Kidney capillary endothelial cell (primary cell): ENCODE measurements at regions not wholly inside any gene's neighbourhood (a gene's known extent, or its start where the extent isn't known, plus 50 kb on each side); places are given as distances from the start of the nearest gene placed in this dataset.

Experiments
- DNase-seq: peaks from one replicate; pipeline ENCODE4 v3.0.0-alpha.2; 2018; ENCODE audit warnings: low spot score

- DNase-seq: no peak
Observed at GRCh38 chr4:108365551-108365950, 196.8 kb upstream of the LEF1 start.

GRCh38 chr4:108361886-108362285 is 193.2 kb upstream of the LEF1 start:
- DNase-seq: no peak

- no peak for DNase-seq
Observed at GRCh38 chr4:108361446-108361820, 192.7 kb upstream of the LEF1 start.

- DNase-seq: no peak
Observed at GRCh38 chr4:108360754-108361445, 192.2 kb upstream of the LEF1 start.

- DNase-seq: no peak
Observed at GRCh38 chr4:108359986-108360681, 191.4 kb upstream of the LEF1 start.

- no peak for DNase-seq
Observed at GRCh38 chr4:108359130-108359985, 190.6 kb upstream of the LEF1 start.

GRCh38 chr4:108355902-108356535 is 187.3 kb upstream of the LEF1 start:
- DNase-seq: no peak

- no peak for DNase-seq
Observed at GRCh38 chr4:108355186-108355901, 186.6 kb upstream of the LEF1 start.

GRCh38 chr4:108352664-108353308 is 184.1 kb upstream of the LEF1 start:
- DNase-seq: no peak

GRCh38 chr4:108351791-108352190 is 183.1 kb upstream of the LEF1 start:
- DNase-seq: no peak

GRCh38 chr4:108350332-108350731 is 181.6 kb upstream of the LEF1 start:
- DNase-seq: no peak

- no peak for DNase-seq
Observed at GRCh38 chr4:108346818-108347210, 178.1 kb upstream of the LEF1 start.

- no peak for DNase-seq
Observed at GRCh38 chr4:108345862-108346817, 177.4 kb upstream of the LEF1 start.

GRCh38 chr4:108342325-108342970 is 173.7 kb upstream of the LEF1 start:
- DNase-seq: no peak

- DNase-seq: peak; percentile 7
Observed at GRCh38 chr4:108337923-108338322, 169.2 kb upstream of the LEF1 start.

GRCh38 chr4:108336076-108336475 is 167.3 kb upstream of the LEF1 start:
- no peak for DNase-seq

- no peak for DNase-seq
Observed at GRCh38 chr4:108335081-108335480, 166.3 kb upstream of the LEF1 start.

- DNase-seq: no peak
Observed at GRCh38 chr4:108334031-108334430, 165.3 kb upstream of the LEF1 start.

GRCh38 chr4:108333353-108333942 is 164.7 kb upstream of the LEF1 start:
- DNase-seq: no peak
